Sigmoid colon (tissue), 6 donors: ENCODE measurements at regions not wholly inside any gene's neighbourhood (a gene's known extent, or its start where the extent isn't known, plus 50 kb on each side); places are given as distances from the start of the nearest gene placed in this dataset.

ENCODE experiments used
- DNase-seq: peaks from one replicate; pipeline ENCODE4 v3.0.0-alpha.2; 2019
- H3K27ac ChIP-seq, 4 donors: fragments of 200-600 bp; sonication (generic); one replicate each; pipeline ENCODE4 v1.5.1; 2016 to 2019; ENCODE audit warnings: mild to moderate bottlenecking in 1 of 4
- H3K27me3 ChIP-seq, 3 donors: fragments of 200-600 bp; sonication (generic); one replicate each; pipeline ENCODE4 v1.5.1; 2019; ENCODE audit warnings: mild to moderate bottlenecking in 1 of 3
- H3K36me3 ChIP-seq, 4 donors: fragments of 200-600 bp; sonication (generic); one replicate each; pipeline ENCODE4 v1.5.1; 2016 to 2019
- H3K4me1 ChIP-seq, 4 donors: fragments of 200-600 bp; sonication (generic); one replicate each; pipeline ENCODE4 v1.5.1; 2017 to 2019
- H3K4me3 ChIP-seq, 4 donors: fragments of 200-600 bp; sonication (generic); one replicate each; pipeline ENCODE4 v1.5.1; 2017 to 2019; ENCODE audit warnings: mild to moderate bottlenecking in 2 of 4, moderate library complexity in 1 of 4
- H3K9me3 ChIP-seq, 4 donors: fragments of 200-600 bp in 3 of 4; sonication (generic) in 3 of 4; one replicate each; pipeline versions ENCODE4 v1.5.1 to v1.6.1; 2013 to 2019
- CTCF ChIP-seq, 4 experiments: fragments of 450-650 bp in 3 of 4; fragments of 200-600 bp in 1 of 4; IDR thresholded peaks; one replicate each; pipeline ENCODE4 v1.5.1; 2016 to 2019; ENCODE audit warnings: antibody characterized with exemption in 4 of 4, mild to moderate bottlenecking in 3 of 4, moderate library complexity in 2 of 4
- EP300 ChIP-seq, 4 donors: sonication (generic); formaldehyde crosslinking; IDR thresholded peaks; one replicate each; pipeline ENCODE4 v1.6.1; 2017; ENCODE audit warnings: antibody characterized with exemption in 4 of 4
- POLR2A ChIP-seq, 2 donors: fragments of 450-650 bp; IDR thresholded peaks; one replicate each; pipeline ENCODE4 v1.6.1; 2016; ENCODE audit warnings: antibody characterized with exemption in 2 of 2, mild to moderate bottlenecking in 2 of 2, moderate library complexity in 2 of 2
- POLR2AphosphoS5 ChIP-seq, 4 donors: sonication (generic); formaldehyde crosslinking; IDR thresholded peaks; one replicate each; pipeline ENCODE4 v1.6.1; 2017; ENCODE audit warnings: antibody characterized with exemption in 4 of 4
- WGBS, 2 donors: extraction: QIAGEN DNeasy Blood & Tissue Kit; methylation state at CpG; one replicate each; pipeline ENCODE4 v1.1.7; 2013; 5-methylcytosine and 5-hydroxymethylcytosine counted together
- intact Hi-C: fragments of 100-400 bp; cut with DNase I; formaldehyde crosslinking; loops from one replicate; pipeline ENCODE4 v1.15.1; 2023
- donor health status: healthy with polysubstance abuse.
- donor health status: healthy.

- WGBS, 2 donors, result 66 to 68% methylated on average over 2 of the region's 2 CpGs
These were observed 714.9 kb upstream of the CXADR start for GRCh38 chr21:16797966-16798365.

GRCh38 chr21:16800536-16801275 is 712.1 kb upstream of the CXADR start:
- H3K27me3 ChIP-seq, result no peaks in the 10 kb centered on the region
- intact Hi-C loops, result no loop called here
- WGBS, 2 donors, result 86 to 87% methylated on average over 3 of the region's 3 CpGs
- DNase-seq, result no peak
- TF ChIP-seq POLR2A (IDR thresholded peaks at IDR 0.05) (no peak), EP300 (IDR thresholded peaks at IDR 0.05) (no peak), CTCF (IDR thresholded peaks at IDR 0.05) (no peak), POLR2AphosphoS5 (IDR thresholded peaks at IDR 0.05) (no peak)
- no peak overlapping the region for H3K4me3 ChIP-seq
- H3K36me3 ChIP-seq, result no peaks in the 10 kb centered on the region
- peaks cover 0 to 15% (median 6%) of the 10 kb centered on the region in 4 donors for H3K4me1 ChIP-seq
- H3K27ac ChIP-seq, result no peak overlapping the region
- H3K9me3 ChIP-seq, result no peaks in the 10 kb centered on the region

More at GRCh38 chr21:16797966-16798365, 714.9 kb upstream of the CXADR start:
- intact Hi-C loops, result no loop called here
- no peaks in the 10 kb centered on the region for H3K27me3 ChIP-seq
- no peak for DNase-seq
- H3K36me3 ChIP-seq, result no peaks in the 10 kb centered on the region
- H3K9me3 ChIP-seq, result no peaks in the 10 kb centered on the region
- H3K27ac ChIP-seq, result no peak overlapping the region
- H3K4me3 ChIP-seq, result no peak overlapping the region
- peaks cover 0 to 21% (median 13%) of the 10 kb centered on the region in 4 donors for H3K4me1 ChIP-seq
- TF ChIP-seq EP300 (IDR thresholded peaks at IDR 0.05), result no peak

- intact Hi-C loops, result no loop called here
- 91 to 94% methylated on average over 1 of the region's 1 CpG for WGBS, 2 donors
- H3K27ac ChIP-seq, result no peak overlapping the region
- DNase-seq, result no peak
- H3K4me1 ChIP-seq, result no peaks in the 10 kb centered on the region
- no peaks in the 10 kb centered on the region for H3K9me3 ChIP-seq
- no peaks in the 10 kb centered on the region for H3K36me3 ChIP-seq
- no peak overlapping the region for H3K4me3 ChIP-seq
- no peaks in the 10 kb centered on the region for H3K27me3 ChIP-seq
- TF ChIP-seq CTCF (IDR thresholded peaks at IDR 0.05) (no peak), EP300 (IDR thresholded peaks at IDR 0.05) (no peak), POLR2AphosphoS5 (IDR thresholded peaks at IDR 0.05) (no peak), POLR2A (IDR thresholded peaks at IDR 0.05) (no peak)
These were observed 701.8 kb upstream of the CXADR start for GRCh38 chr21:16811011-16811410.

- intact Hi-C loops, result no loop called here
- no peak for TF ChIP-seq POLR2A (IDR thresholded peaks at IDR 0.05)
- no peak for TF ChIP-seq POLR2AphosphoS5 (IDR thresholded peaks at IDR 0.05)
- TF ChIP-seq EP300 (IDR thresholded peaks at IDR 0.05), result no peak
- TF ChIP-seq CTCF (IDR thresholded peaks at IDR 0.05), result no peak
These were observed 700.9 kb upstream of the CXADR start for GRCh38 chr21:16811970-16812369.

GRCh38 chr21:16815243-16815642 is 697.6 kb upstream of the CXADR start:
- no peaks in the 10 kb centered on the region for H3K36me3 ChIP-seq

More at GRCh38 chr21:16811970-16812369, 700.9 kb upstream of the CXADR start:
- no peak overlapping the region for H3K27ac ChIP-seq
- no peak for DNase-seq
- no peaks in the 10 kb centered on the region for H3K4me1 ChIP-seq
- H3K36me3 ChIP-seq, result no peaks in the 10 kb centered on the region
- H3K9me3 ChIP-seq, result no peaks in the 10 kb centered on the region
- no peak overlapping the region for H3K4me3 ChIP-seq
- H3K27me3 ChIP-seq, result no peaks in the 10 kb centered on the region

More at GRCh38 chr21:16815243-16815642, 697.6 kb upstream of the CXADR start:
- intact Hi-C loops, result no loop called here
- Histone ChIP-seq H3K27ac (no peak overlapping the region), H3K9me3 (no peaks in the 10 kb centered on the region), H3K27me3 (no peaks in the 10 kb centered on the region), H3K4me1 (no peaks in the 10 kb centered on the region), H3K4me3 (no peak overlapping the region)
- 74 to 76% methylated on average over 2 of the region's 2 CpGs for WGBS, 2 donors
- DNase-seq, result no peak
- TF ChIP-seq EP300 (IDR thresholded peaks at IDR 0.05) (no peak), POLR2AphosphoS5 (IDR thresholded peaks at IDR 0.05) (no peak), CTCF (IDR thresholded peaks at IDR 0.05) (no peak), POLR2A (IDR thresholded peaks at IDR 0.05) (no peak)
